LHCN-M2 (cell line): ENCODE measurements at regions not wholly inside any gene's neighbourhood (a gene's known extent, or its start where the extent isn't known, plus 50 kb on each side); places are given as distances from the start of the nearest gene placed in this dataset.

Source experiments
- DNase-seq: peaks from one replicate; pipeline ENCODE4 v3.0.0-alpha.2; 2012; ENCODE audit warnings: low read depth

GRCh38 chr4:3670521-3671519, 95.4 kb upstream of the ADRA2C start:
- DNase-seq: no peak

GRCh38 chr4:3669553-3669949, 96.6 kb upstream of the ADRA2C start:
- no peak for DNase-seq

GRCh38 chr4:3668825-3669552, 97.2 kb upstream of the ADRA2C start:
- no peak for DNase-seq

GRCh38 chr4:3667258-3667657, 98.9 kb upstream of the ADRA2C start:
- DNase-seq: no peak

- DNase-seq: no peak
Observed at GRCh38 chr4:3666263-3666662, 99.9 kb upstream of the ADRA2C start.

- DNase-seq: no peak
Observed at GRCh38 chr4:3665360-3665891, 100.8 kb upstream of the ADRA2C start.

GRCh38 chr4:3663791-3664190, 102.4 kb upstream of the ADRA2C start:
- no peak for DNase-seq

- DNase-seq: no peak
Observed at GRCh38 chr4:3662516-3662915, 103.7 kb upstream of the ADRA2C start.

GRCh38 chr4:3661989-3662388, 104.2 kb upstream of the ADRA2C start:
- no peak for DNase-seq

- DNase-seq: no peak
Observed at GRCh38 chr4:3660928-3661515, 105.2 kb upstream of the ADRA2C start.

GRCh38 chr4:3660086-3660927, 105.9 kb upstream of the ADRA2C start:
- DNase-seq: peak; percentile 21

- DNase-seq: no peak
Observed at GRCh38 chr4:3659131-3659530, 107.1 kb upstream of the ADRA2C start.

GRCh38 chr4:3658530-3658913, 107.7 kb upstream of the ADRA2C start:
- no peak for DNase-seq

- peak; percentile 15 for DNase-seq
Observed at GRCh38 chr4:3657902-3658529, 108.2 kb upstream of the ADRA2C start.

- no peak for DNase-seq
Observed at GRCh38 chr4:3656416-3657356, 109.5 kb upstream of the ADRA2C start.

- DNase-seq: no peak
Observed at GRCh38 chr4:3655963-3656362, 110.2 kb upstream of the ADRA2C start.

- DNase-seq: no peak
Observed at GRCh38 chr4:3655485-3655884, 110.7 kb upstream of the ADRA2C start.

- no peak for DNase-seq
Observed at GRCh38 chr4:3654036-3654807, 112.0 kb upstream of the ADRA2C start.

GRCh38 chr4:3652586-3652985, 113.6 kb upstream of the ADRA2C start:
- DNase-seq: no peak
